NCI-H2171 treated with DMSO at 0.1 percent for 48 hours (cell line): ENCODE measurements at regions not wholly inside any gene's neighbourhood (a gene's known extent, or its start where the extent isn't known, plus 50 kb on each side); places are given as distances from the start of the nearest gene placed in this dataset.
"Not testable (repeated sequence)": the region's sequence is repeated elsewhere in the genome, so short reads cannot be mapped to it uniquely, and the experiment has no call there.

Experiments used
- DNase-seq: peaks from one replicate; lab custom pipeline; 2025; lab: John Stamatoyannopoulos, UW

DNA sequence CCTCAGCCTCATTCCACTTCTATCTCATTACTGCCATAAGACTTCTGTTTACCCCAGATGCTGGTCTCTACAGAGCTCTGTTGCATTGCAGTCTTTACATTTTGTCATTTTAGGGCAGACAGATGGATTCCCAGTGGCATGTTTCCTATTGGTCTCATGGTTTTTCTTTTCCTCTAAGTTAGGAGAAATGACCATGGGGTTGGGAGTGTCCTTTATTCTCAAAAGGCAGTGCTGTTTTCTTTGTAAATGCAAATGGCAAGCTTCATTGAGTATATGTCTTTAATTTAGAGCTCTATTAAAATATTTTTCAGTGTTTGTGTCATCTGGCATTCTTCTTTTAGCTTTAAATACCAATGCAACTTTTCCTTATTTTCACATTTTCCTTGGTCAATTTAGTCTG, 57.0 kb downstream of the MSTN start:
- no peak for DNase-seq

DNA sequence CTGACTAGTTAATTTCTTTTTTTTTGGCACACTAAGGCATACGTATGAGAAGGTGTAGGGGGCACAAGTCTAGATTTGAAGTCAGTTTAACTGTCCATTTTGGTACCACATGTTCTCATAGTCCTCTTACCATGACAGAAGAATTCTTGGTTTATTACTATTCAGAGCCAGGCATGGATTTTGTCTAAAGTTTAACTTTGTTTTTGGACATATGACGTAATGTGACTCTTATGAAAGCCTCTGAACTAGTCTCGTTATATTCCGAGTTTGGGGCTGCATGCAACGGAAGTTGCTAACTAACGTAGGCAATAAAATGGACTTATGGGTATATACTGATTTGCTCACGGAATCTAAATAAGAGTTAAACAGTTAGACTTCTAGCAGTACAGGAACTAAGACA, 62.9 kb downstream of the MSTN start:
- DNase-seq: no peak

DNA sequence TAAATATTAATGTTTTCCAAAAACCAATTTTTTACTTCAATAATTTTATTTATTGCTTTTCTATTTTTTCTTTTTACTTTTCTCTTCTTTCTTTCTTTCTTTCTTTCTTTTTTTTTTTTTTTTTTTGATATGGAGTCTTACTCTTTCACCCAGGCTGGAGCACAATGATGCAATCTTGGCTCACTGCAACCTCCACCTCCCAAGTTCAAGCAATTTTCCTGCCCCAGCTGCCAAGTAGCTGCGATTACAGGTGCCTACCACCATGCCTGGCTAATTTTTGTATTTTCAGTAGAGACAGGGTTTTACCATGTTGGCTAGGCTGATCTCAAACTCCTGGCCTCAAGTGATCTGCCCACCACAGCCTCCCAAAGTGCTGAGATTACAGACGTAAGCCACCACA, 63.9 kb downstream of the MSTN start:
- not testable (repeated sequence) for DNase-seq

DNA sequence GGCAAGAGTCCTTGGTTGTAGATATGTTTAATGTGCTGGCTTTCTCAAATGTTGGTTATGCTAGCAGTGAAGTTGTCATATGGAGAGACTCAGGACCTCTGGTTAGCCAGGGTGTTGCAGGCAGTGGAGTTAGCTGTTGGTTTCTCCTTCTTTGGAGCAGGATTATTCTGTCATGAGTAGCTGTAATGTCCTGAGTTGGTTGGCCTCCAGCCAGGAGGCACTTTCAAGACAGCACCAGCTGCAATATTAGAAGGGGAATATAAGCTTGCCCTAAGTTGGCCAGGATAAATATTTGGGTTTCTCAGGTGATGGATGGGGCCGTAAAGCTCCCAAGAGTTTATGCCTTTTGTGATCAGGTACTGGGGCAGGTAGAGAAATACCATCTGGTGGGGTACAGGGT, 65.5 kb downstream of the MSTN start:
- no peak for DNase-seq

DNA sequence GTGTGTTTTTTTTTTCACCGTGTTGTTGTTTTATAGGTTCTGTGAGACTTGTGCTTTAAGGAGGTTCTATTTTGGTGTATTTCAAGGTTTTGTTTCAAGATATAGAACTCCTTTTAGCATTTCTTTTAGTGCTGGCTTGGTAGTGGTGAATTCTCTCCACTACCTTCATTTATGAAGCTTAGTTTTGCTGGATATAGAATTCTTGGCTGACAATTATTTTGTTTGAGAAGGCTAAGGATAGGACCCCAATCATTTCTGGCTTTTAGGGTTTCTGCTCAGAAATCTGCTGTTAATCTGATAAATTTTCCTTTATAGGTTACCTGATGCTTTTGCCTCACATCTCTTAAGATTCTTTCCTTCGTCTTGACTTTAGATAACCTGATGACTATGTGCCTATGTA, 66.8 kb downstream of the MSTN start:
- DNase-seq: no peak

DNA sequence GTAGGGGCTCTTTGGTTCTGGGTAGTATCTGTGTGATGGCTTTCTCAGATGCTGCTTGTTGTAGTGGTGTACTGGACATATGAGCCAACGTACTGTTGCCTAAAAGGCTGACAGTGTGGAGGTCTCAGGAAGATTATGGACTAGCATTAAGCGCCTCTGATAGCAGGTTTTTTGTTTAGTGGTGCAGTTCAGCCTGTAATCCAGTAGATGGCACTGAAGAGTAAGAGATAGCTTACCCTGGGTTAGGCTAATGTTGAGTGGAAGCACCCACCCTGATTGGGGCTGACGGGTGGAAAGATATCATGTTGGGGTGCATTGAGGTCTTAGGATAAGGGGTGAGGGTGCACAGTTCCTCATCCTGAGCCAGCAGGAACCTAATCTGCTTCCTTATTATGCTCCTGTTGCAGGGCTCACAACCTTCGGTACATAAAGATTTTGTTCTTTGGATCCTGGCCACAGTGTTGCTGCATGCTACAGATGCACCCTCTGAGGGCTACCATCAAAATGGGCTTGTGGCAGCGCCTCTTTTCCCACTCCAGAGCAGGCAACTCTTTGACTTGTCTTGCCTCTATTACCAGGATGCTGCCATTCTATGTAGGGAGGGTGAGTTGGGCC, 79.6 kb downstream of the MSTN start:
- DNase-seq: peak; percentile 51

DNA sequence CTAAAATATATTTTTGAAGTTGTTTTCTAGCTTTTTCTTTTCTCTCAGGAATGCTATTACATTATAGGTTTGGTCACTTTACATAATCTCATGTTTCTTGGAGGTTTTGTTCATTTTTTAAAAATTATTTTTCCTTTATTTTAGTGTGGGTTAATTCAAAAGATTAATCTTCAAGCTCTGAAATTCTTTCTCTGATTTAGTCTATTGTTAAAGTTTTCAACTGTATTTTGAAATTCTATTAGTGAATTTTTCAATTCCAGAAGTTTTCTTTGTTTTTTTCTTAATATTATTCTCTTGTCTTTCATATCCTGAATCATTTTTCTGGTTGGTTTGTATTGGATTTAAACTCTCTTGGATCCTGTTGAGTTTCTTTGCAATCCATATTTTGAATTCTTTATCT, 80.4 kb downstream of the MSTN start:
- no peak for DNase-seq

DNA sequence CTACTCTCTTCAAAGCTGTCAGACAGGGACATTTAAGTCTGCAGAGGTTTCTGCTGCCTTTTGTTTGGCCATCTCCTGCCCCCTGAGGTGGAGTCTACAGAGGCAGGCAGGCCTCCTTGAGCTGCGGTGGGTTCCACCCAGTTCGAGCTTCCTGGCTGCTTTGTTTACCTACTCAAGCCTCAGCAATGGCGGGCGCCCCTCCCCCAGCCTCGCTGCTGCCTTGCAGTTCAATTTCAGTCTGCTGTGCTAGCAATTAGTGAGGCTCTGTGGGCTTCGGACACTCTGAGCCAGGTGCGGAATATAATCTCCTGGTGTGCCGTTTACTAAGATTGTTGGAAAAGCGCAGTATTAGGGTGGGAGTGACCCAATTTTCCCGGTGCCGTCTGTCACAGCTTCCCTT, 86.0 kb downstream of the MSTN start:
- DNase-seq: not testable (repeated sequence)

DNA sequence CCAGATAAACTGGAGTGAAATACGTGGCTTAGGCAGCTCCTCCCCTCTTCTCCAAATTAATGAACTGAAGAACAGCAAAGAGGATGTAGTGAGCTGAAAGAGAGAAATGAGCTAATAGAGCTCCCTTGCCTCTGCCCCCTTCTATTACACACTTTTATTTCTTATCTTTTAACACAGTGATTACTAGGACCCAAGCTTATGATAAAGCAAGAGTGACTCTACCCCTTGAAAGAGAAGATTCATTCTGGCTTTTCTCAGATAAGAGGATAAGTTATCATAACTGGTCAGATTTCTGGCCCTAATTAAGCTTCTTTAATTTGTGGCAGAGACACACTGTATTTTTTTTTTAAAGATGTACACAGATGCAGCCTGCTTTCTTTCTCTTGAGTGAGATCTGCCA, 102.2 kb downstream of the MSTN start:
- no peak for DNase-seq

DNA sequence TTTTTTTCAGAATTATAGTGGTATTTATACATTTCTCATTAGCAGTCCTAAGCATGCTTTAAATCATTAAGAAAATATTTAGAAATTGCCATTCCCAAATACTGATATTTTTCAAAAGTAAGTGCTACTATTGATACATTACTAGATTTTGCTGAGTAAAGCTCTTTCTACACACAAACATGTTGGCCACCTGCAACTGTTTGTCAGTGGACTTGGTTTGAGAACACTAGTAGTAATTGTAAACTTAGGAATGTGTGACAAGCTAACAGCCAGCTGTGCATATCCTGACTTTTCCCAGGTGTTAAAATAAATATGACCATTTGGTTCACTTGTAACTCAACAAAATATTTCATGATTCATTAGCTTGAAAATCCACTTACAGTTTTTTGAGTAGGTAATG, 103.1 kb downstream of the MSTN start:
- DNase-seq: no peak

DNA sequence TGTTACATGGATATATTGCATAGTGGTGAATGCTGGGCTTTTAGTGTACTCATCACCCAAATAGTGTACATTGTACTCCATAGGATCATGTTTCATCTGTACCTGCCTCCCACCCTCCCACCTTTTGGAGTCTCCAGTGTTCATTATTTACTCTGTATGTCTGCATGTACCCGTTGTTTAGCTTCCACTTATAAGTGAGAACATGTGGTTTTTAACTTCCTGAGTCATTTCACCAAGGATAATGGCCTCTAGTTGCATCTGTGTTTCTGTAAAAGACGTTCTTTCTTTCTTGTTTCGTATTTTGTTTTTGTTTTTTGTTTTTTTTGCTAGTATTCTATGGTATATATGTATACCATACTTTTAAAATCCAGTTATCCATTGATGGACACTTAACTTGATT, 107.5 kb downstream of the MSTN start:
- no peak for DNase-seq

DNA sequence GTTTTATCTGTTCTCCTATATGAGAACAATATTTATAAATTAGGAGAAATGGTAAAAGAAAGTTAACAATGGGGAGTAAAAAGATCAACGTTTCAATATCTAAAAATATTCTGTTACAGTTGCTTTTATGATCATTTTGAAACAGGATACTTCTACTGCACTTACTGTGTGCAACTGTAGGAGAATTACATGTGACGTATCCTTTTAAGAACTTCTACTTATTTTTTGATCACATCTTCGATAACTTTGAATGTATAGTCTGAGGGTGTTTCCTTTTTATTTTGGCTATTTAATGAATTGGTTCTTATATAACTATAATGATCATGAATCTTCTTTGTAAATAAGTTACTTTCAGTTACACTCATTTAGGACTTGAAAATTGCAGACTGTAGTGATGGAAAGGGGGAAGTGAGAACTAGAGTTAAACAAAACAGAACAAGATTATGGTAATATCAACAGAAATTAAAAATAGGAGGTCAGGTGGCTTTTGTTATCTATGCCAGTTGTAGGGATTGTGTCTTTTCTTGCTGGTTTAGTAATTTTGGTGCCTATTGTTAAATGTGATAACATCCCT, 109.9 kb downstream of the MSTN start:
- DNase-seq: no peak

DNA sequence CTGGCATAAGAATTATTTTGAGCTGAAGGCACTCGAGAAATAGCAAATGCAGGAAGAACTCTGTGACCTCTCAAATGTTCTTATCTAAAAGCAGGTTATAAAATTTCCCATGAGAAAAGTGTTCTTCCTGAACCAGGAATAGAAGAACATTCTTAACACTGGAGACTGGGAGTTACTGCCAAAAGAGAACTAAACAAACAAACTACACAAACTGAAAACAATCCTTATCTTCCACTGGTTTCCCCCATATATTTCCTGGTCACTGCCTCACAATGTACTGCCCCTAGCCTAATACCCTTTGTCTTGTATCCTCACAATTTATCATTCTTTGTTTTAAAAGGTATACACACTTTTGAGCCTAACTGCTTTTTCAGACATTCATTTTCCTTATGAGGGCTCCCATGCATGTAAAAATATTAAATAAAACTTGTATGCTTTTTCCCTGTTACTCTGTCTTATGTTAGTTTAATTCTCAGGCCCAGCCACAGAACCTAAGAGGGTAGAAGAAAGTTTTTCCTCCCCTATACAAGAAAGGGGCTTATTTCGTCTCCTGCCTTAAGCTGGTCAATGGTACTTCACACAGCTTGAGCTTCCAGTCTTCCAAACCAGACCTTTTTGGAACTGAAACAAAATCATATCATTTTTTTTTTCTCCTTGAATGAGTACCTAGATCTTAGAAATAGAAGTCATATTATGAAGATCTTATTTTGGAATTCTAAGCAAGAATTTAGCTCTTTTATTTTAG, 110.6 kb downstream of the MSTN start:
- DNase-seq: no peak

DNA sequence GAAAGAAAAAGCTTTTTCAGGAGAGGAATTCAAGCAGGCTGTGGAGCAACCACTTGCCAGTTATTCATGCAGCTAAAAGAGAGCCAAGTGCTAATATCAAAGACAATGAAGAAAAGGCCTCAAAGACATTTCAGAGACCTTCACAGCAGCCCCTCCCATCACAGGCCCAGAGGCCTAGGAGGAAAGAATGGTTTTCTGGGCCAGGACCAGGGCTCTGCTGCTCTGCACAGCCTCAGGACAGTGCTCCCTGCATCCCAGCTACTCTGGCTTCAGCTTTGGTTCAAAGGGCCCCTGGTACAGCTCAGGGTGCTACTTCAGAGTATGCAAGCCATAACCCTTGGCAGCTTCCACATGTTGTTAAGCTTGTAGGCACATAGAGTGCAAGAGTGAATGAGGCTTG, 119.5 kb downstream of the MSTN start:
- DNase-seq: no peak

DNA sequence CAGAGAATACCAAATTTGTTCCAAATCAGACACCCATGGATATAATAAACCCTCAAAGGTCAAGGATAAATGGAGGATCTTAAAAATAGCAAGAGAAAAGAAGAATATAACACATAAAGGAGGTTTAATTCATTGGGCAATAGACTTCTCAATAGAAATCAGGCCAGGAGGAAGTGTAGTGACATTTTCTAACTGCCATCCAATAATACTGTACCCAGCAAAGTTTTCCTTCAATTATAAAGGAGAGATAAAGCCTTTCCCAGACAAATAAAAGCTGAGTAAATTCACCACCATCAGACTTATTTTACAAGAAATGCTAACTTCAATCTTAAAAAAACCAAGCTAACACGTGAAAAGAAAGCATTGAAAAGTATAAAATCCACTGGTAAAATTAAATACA, 121.6 kb downstream of the MSTN start:
- no peak for DNase-seq

DNA sequence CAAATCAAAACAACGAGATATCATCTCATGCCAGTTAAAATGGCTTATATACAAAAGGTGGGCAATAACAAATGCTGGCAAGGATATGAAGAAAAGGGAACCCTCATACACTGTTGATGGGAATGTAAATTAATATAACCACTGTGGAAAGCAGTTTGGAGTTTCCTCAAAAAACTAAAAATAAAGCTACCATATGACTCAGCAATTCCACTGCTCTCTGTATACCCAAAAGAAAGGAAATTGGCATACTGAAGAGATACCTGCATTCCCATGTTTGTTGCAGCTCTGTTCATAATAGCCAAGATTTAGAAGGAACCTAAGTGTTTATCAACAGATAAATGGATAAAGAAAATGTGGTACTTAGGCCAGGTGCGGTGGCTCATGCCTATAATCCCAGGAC, 124.8 kb downstream of the MSTN start:
- DNase-seq: no peak

DNA sequence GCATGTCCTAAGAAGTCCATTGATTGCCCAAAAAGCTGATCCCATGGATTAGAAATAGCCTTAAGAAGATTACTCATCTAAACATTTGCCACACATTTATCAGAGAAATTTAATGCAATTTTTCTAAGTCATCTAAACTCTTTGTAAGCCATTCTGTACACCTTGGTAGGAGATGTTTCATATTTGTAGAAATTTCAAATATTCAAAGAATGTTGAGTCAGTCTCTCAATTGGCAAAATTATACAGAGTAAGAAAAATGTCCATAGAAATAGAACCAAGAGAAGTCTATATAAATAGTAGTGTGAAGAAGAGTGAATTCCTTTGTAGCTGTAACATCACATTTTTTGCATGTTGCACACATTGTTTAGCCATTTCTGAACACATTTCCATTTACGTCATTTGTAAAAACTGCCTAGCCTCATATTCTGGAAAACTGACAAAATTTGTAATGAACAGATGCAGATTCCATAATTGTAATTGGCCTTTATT, 128.6 kb downstream of the MSTN start:
- no peak for DNase-seq

DNA sequence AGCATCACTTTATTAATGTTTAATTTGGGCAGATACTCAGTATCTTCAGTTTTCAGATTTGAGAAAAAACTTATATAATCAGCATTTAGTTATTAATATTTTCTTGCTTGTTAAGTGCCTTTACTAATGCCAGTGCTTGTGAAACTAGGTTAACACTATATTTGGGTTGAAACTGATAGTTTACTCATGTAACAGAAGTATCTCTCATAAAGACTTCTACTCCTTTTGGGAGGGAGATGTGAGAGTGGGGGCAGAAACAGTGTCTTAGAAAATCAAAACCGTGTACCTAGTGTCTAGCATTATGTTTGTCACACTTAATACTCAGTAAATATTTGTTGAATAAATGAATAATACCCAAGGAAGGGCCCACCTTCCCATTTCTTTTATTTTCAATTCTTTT, 129.5 kb downstream of the MSTN start:
- no peak for DNase-seq

DNA sequence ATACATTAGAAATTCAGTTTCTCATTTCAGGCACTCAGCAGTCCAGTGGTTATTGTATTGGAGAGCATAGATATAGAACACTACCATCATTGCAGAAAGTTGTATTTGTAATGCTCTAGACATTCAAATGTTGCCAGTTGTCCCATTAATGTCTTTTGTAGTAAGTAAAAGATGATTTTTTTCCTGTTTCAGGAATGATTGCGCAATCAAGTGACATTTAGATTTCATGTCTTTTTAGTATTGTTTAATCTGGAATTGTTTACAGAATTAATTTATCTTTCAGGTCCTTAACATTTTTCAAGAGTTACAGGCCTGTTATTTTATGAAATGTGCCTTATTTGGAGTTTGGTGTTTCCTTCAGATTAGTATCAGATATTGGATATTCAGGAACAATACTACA, 134.7 kb downstream of the MSTN start:
- DNase-seq: no peak
